Activated T-helper 17 cell treated with anti-CD3 and anti-CD28 coated beads, Interleukin-2, amount 50 U/mL, for 72 hours (primary cell): ENCODE measurements at regions not wholly inside any gene's neighbourhood (a gene's known extent, or its start where the extent isn't known, plus 50 kb on each side); places are given as distances from the start of the nearest gene placed in this dataset.
"Not testable (repeated sequence)": the region's sequence is repeated elsewhere in the genome, so short reads cannot be mapped to it uniquely, and the experiment has no call there.

Source experiments
- ATAC-seq: fragments of 150-1000 bp; cut with Tn5 transposase; replicated peaks from 2 replicates; pipeline ENCODE4 v1.10.0; 2021; ENCODE audit warnings: mild to moderate bottlenecking, moderate library complexity
- H3K27ac Mint-ChIP-seq: one replicate; pipeline ENCODE4 v1.8.0; 2022; ENCODE audit warnings: mixed read lengths
- H3K27me3 Mint-ChIP-seq: one replicate; pipeline ENCODE4 v1.8.0; 2022; ENCODE audit warnings: mixed read lengths
- H3K36me3 Mint-ChIP-seq: one replicate; pipeline ENCODE4 v1.8.0; 2022; ENCODE audit warnings: low read depth, mild to moderate bottlenecking, mixed read lengths
- H3K4me1 Mint-ChIP-seq: one replicate; pipeline ENCODE4 v1.8.0; 2022; ENCODE audit warnings: mixed read lengths
- H3K4me3 Mint-ChIP-seq: one replicate; pipeline ENCODE4 v1.8.0; 2022; ENCODE audit warnings: mild to moderate bottlenecking, mixed read lengths
- H3K9me3 Mint-ChIP-seq: one replicate; pipeline ENCODE4 v1.8.0; 2022; ENCODE audit warnings: mixed read lengths

DNA sequence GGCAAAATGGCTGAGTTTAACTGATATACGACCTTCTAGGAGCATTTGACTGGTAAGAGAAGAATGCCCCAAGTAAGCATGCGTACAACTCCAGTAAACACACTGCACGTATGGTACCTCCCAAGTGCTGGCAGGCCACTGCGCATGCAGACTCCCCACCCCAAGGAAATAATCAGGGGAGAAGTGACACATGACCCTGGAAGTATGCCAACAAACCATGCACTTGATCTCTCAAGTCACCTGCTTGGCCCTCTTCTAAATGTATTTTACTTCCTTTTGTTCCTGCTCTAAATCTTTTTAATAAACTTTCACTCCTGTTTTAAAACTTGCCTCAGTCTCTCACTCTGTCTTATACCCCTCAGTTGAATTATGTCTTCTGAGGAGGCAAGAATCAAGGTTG is 129.8 kb upstream of the COL5A2 start:
- H3K36me3 Mint-ChIP-seq: no peaks in the 10 kb centered on the region
- no peak for ATAC-seq
- H3K27ac Mint-ChIP-seq: no peak overlapping the region
- H3K4me1 Mint-ChIP-seq: peaks cover 19% of the 10 kb centered on the region
- H3K4me3 Mint-ChIP-seq: no peak overlapping the region
- H3K9me3 Mint-ChIP-seq: no peaks in the 10 kb centered on the region
- no peaks in the 10 kb centered on the region for H3K27me3 Mint-ChIP-seq

DNA sequence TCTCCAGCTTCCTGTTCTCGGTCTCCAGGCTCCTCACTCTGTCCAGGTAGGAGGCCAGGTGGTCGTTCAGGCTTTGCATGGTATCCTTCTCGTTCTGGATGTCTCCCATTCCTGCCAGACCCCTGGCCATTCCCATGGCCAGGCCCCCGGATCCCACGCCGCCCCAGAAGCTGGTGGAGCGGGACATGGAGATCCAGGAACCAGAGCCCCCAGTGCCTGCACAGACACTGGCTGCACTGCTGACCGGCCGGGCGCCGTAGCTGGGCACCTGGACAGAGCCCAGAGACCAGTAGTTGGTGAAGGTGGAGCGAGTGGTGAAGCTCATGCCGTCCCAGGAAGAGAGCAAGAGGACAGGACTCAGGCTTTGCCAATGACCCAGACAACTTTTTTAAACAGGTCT is 129.1 kb upstream of the WDR75 start:
- Mint-ChIP-seq H3K27me3 (no peaks in the 10 kb centered on the region), H3K9me3 (no peaks in the 10 kb centered on the region), H3K4me1 (peaks cover 16% of the 10 kb centered on the region), H3K36me3 (no peaks in the 10 kb centered on the region), H3K27ac (peak overlapping the region; percentile 29), H3K4me3 (peak overlapping the region; percentile 11)
- ATAC-seq: no peak

DNA sequence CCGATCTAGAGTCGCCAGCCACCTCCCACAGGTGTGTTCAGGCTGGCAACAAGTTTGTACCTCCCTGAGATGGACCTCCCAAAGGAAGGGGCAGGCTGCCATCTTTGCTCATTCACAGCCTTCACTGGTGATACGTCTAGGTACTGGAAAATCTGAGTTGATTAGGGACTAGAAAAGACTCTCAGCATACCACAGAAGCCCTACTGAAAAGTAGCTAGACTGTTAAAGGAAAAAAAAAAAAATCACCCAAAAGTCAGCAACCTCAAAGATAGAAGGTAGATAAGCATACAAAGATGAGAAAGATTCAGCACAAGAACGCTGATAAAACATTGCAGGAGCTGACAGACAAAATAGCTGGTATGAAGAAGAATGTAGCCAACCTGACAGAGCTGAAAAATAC is 128.6 kb upstream of the WDR75 start:
- Mint-ChIP-seq H3K4me1 (peaks cover 16% of the 10 kb centered on the region), H3K9me3 (no peaks in the 10 kb centered on the region), H3K4me3 (peak overlapping the region; percentile 11), H3K27me3 (no peaks in the 10 kb centered on the region), H3K27ac (peak overlapping the region; percentile 29), H3K36me3 (no peaks in the 10 kb centered on the region)
- peak; percentile 23 for ATAC-seq

DNA sequence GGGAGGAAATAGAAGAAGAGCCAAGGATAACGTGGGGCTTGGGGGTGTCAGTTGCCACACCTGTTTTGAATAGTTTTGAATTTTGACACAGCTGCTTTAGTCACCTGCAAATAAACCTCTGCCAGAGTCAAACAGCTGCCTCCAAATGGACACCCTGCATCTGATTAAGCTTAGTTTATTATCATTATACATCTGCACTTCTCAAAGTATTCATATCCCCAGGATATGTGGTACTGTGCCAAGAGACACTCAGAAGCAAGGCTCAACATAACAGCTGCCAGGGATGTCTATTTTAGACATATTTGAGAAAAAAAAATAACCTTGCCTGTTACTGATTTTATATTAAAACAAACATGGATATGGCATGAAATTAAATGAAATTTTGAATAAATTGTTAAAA is 122.5 kb upstream of the WDR75 start:
- Mint-ChIP-seq H3K4me3 (no peak overlapping the region), H3K9me3 (peaks cover 11% of the 10 kb centered on the region), H3K4me1 (peaks cover 3% of the 10 kb centered on the region), H3K27me3 (no peaks in the 10 kb centered on the region), H3K27ac (no peak overlapping the region), H3K36me3 (no peaks in the 10 kb centered on the region)
- no peak for ATAC-seq

DNA sequence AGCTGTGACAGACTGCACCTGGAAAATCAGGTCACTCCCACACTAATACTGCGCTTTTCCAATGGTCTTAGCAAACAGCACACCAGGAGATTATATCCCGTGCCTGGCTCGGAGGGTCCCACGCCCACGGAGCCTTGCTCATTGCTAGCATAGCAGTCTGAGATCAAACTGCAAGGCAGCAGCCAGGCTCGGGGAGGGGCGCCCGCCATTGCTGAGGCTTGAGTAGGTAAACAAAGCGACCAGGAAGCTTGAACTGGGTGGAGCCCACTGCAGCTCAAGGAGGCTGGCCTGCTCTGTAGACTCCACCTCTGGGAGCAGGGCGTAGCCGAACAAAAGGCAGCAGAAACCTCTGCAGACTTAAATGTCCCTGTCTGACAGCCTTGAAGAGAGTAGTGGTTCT is 121.8 kb upstream of the WDR75 start:
- not testable (repeated sequence) for H3K27me3 Mint-ChIP-seq, ATAC-seq, H3K4me1 Mint-ChIP-seq, H3K36me3 Mint-ChIP-seq, H3K27ac Mint-ChIP-seq, H3K4me3 Mint-ChIP-seq
- peaks cover 11% of the 10 kb centered on the region for H3K9me3 Mint-ChIP-seq

DNA sequence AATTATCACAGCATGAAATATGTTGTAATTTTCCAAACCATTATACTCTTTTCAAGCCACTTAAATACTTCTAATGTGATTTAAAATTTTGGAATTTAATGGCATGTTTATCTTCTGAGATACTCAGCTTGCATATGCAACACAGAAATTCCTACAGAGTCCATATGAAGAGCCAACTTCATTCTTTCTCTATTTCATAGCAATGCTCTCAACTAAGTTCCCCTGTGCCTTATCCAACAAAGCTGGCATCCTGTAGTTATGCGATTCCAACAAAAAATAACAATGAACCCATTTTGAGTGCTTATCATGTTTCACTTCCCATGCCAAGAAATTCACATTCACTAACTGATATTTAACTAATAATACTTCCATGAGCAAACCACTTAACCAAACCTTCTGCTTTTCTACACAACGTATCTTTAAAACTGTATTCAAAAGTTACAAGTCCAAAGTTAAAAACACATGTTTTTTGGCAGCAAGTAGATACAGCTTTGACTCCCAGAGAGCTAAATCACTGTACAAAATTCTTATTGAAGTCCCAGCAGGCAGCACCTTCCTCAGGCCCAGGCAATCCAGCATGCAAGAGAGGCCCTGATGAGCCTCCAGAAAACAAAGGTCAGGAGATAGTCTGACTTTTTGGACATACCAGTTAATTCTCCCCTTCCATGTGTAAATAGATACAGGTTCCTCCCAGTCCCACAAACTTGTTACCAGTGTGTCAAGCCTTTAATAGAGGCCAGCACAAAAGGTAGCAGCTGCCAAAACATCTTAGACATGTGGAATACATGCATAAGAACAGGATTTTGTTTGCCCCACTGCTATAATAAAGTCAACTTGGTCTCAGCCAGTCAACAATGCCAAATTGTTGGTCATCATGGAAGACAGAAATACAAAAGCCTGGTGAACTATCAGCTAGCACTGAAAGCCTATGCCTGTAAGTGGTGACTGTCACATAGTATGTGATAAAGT is 113.1 kb upstream of the WDR75 start:
- ATAC-seq: no peak
- Mint-ChIP-seq H3K27me3 (no peaks in the 10 kb centered on the region), H3K27ac (no peak overlapping the region), H3K9me3 (peaks cover 4% of the 10 kb centered on the region), H3K4me3 (no peak overlapping the region), H3K4me1 (no peaks in the 10 kb centered on the region), H3K36me3 (no peaks in the 10 kb centered on the region)

DNA sequence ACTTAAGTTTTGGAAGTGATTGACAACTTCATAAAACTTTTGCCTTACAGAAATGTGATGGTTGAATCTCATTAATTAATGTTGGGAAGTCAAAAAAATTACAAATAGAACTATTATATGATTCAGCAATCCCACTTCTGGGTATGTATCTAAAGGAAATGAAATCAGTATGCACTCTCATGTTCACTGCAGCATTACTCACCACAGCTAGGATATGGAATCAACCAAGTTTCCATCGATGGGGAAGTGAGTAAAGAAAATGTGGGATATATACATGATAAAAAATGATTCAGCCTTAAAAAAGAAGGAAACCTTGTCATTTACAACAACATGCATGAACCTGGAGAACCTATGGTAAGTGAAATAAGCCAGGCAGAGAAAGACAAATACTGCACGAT is 112.4 kb upstream of the WDR75 start:
- Mint-ChIP-seq H3K36me3 (no peaks in the 10 kb centered on the region), H3K9me3 (peaks cover 4% of the 10 kb centered on the region), H3K27ac (no peak overlapping the region), H3K27me3 (no peaks in the 10 kb centered on the region), H3K4me1 (no peaks in the 10 kb centered on the region), H3K4me3 (no peak overlapping the region)
- ATAC-seq: no peak

DNA sequence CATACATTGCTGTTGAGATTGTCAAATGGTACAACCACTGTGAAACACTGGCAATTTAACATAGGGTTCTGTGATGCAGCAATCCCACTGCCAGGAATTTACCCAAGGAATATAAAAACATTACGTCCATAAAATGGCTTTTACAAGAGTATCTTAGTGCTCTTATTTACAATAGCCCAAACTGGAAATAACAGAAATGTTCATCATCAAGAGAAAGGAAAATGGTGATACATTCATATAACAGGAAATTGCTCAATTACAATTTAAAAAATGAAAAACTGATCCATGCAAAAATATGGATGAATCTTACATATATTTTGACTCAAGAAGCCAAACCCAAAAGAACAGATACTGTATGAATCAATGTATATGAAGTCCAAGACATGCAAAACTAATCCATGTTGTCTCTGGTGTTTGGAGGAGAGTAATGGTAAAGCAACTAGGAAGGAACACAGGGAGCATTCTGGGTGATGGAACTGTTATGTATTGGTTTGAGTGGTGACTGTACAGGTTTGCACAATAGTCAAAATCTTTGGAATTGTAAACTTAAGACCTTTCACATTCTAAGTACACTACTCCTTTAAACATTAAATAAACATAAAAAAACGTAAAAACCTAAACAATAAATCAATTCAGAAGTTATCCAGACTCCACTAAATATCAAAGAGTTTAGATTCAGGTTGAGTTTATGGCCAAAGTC is 104.8 kb upstream of the WDR75 start:
- no peak overlapping the region for H3K27ac Mint-ChIP-seq
- H3K9me3 Mint-ChIP-seq: peaks cover 15% of the 10 kb centered on the region
- ATAC-seq: no peak
- H3K27me3 Mint-ChIP-seq: no peaks in the 10 kb centered on the region
- H3K4me3 Mint-ChIP-seq: no peak overlapping the region
- H3K4me1 Mint-ChIP-seq: no peaks in the 10 kb centered on the region
- H3K36me3 Mint-ChIP-seq: no peaks in the 10 kb centered on the region

DNA sequence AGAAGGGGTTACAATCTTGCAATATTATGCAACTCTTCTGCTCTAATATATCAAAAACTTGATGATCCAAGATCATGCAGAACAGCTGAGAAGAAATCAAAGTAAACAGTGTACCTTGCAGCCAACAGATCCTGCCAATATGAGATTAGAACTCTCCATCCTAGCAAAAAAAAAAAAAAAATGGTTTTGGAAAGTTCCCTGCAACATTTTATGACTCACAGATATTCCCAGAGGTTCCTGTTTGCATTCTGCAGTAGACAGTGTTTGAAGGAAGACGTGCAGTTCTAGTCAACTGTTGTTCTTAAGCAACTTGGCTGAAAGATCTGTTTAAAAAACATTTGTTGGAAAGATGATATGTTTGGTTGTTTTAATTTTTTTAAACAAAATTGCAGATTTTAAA is 103.6 kb upstream of the WDR75 start:
- no peak overlapping the region for H3K4me3 Mint-ChIP-seq
- H3K27me3 Mint-ChIP-seq: no peaks in the 10 kb centered on the region
- H3K9me3 Mint-ChIP-seq: peaks cover 15% of the 10 kb centered on the region
- no peak overlapping the region for H3K27ac Mint-ChIP-seq
- no peaks in the 10 kb centered on the region for H3K4me1 Mint-ChIP-seq
- H3K36me3 Mint-ChIP-seq: no peaks in the 10 kb centered on the region
- no peak for ATAC-seq

DNA sequence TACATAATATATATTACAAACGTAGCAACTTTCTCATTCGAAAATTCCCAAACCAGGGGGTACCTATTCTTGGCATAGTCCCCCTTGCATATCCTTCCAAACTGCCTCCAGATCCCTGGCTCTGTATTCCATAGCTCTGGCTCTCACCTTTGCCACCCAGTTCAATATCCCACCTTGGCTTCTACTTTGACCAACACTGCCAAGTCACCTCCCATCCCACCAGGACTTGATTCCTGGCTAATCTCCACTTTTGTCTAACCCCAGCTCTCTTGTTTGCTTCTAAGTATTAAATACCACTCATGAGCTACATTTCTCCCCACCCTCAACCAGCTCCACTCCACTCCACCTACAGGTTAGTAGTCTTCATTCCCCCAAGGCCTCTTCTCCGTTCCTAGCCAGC is 103.2 kb upstream of the WDR75 start:
- Mint-ChIP-seq H3K36me3 (no peaks in the 10 kb centered on the region), H3K27me3 (no peaks in the 10 kb centered on the region), H3K4me3 (no peak overlapping the region), H3K9me3 (peaks cover 15% of the 10 kb centered on the region), H3K4me1 (no peaks in the 10 kb centered on the region), H3K27ac (no peak overlapping the region)
- no peak for ATAC-seq

DNA sequence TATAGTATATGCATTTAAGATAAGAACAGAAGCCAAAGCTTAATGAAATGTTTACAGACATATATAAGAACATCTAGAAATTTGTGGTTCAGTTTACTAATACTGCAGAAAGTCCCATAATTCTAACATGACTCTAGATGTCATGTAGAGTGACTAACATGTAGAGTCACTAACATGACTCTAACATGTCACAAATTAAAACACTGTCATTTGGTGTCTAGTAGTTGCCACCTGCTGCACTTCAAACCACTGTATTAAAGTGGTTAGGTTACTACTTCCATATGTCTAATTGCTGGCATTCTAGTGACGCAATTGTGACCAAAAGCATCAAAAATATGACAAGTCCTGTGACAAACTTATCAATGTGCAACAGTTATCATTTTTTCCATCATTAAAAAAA is 100.2 kb upstream of the WDR75 start:
- Mint-ChIP-seq H3K27me3 (no peaks in the 10 kb centered on the region), H3K27ac (no peak overlapping the region), H3K4me1 (no peaks in the 10 kb centered on the region), H3K4me3 (no peak overlapping the region), H3K36me3 (no peaks in the 10 kb centered on the region), H3K9me3 (peaks cover 12% of the 10 kb centered on the region)
- ATAC-seq: no peak

DNA sequence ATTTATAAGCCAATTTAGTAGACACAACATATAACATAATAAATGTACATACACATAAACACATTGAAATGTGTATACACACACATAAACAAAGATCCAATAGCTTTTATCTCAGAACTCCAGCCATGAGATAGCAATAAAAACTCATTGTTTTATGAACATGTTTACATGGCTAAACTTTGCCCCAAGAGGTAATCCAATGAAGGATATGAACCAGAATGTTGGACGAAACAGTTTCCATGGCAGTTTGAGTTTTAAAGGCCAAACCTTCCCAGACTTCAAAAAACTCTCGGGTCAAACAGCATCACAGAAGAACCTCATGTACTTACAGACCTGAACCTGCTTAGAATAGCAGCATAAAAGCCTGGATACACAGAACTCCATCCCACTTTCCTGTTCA is 97.2 kb upstream of the WDR75 start:
- H3K27ac Mint-ChIP-seq: no peak overlapping the region
- no peak overlapping the region for H3K4me3 Mint-ChIP-seq
- peaks cover 3% of the 10 kb centered on the region for H3K9me3 Mint-ChIP-seq
- no peaks in the 10 kb centered on the region for H3K27me3 Mint-ChIP-seq
- no peaks in the 10 kb centered on the region for H3K4me1 Mint-ChIP-seq
- ATAC-seq: no peak
- H3K36me3 Mint-ChIP-seq: no peaks in the 10 kb centered on the region

DNA sequence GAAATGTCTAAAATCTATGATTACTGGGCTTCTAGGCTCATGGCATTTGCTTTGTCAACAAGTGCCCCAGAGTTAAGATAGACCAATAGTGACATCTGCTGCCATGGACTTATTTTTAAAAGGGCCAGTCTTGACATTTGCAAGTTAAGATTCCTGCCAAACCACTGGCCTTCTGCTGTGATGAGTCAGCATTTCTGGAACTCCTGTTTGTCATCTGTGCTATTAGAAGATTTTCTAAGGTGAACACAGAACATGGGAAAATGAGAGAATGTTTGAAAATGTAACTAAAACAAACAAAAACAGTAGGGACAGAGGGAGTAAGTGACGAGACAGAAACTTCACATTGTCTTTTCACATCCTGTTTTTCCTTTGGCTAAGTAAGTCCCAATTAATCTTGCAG is 93.7 kb upstream of the WDR75 start:
- Mint-ChIP-seq H3K27me3 (no peaks in the 10 kb centered on the region), H3K4me1 (no peaks in the 10 kb centered on the region)
- peak; percentile 48 for ATAC-seq

DNA sequence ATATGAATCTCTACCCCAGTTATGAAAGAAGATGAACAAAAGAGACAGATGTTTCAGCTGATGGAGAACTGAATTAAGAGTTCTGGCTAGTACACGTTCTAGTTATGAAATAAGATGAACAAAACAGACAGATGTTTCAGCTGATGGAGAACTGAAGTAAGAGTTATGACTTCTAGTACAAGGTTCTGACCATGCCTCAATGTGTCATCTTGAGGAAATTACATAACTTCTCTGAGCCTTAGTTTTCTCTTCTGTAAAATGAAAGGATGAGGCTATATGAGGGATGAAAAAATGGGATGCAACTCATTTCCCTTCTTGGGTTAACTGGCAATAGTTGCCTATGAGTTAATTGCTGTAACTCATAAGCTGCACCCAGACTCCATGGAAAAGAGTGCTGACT is 92.9 kb upstream of the WDR75 start:
- H3K36me3 Mint-ChIP-seq: no peaks in the 10 kb centered on the region
- no peak for ATAC-seq
- no peaks in the 10 kb centered on the region for H3K4me1 Mint-ChIP-seq
- H3K9me3 Mint-ChIP-seq: no peaks in the 10 kb centered on the region
- H3K4me3 Mint-ChIP-seq: no peak overlapping the region
- no peaks in the 10 kb centered on the region for H3K27me3 Mint-ChIP-seq
- H3K27ac Mint-ChIP-seq: no peak overlapping the region

More for the DNA sequence above, 93.7 kb upstream of the WDR75 start:
- no peak overlapping the region for H3K27ac Mint-ChIP-seq
- H3K36me3 Mint-ChIP-seq: no peaks in the 10 kb centered on the region
- H3K9me3 Mint-ChIP-seq: no peaks in the 10 kb centered on the region
- H3K4me3 Mint-ChIP-seq: no peak overlapping the region

DNA sequence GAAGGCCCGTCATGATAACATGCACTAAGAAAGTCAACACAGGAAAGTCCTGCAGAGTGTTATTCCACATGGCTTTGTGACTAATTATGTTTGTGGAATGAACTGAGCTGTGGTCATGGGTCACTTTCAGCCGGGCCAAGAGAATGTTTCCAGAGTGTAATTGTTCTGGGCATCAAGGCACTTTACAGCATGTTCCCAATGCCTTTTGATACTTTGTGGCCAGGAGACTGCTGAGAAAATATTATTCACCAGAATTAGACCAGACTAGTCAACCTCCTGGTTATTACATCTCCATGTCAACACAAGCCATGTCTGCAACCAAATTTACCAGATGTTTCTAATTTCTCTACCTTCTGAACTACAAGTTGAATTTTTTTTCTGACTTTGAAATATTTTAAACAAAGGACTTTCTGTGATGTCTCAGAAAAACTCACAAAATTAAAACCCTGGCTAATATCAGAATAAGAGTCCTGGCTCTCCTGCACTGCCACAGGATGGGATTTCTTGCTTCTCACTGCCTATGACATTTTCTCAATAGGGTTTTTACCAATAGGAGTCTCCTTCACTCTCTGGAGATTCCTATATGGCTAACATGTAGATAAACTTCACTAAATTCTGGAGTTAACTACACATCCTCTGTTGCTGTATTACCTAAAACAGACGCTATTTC is 90.6 kb upstream of the WDR75 start:
- no peak overlapping the region for H3K27ac Mint-ChIP-seq
- no peaks in the 10 kb centered on the region for H3K36me3 Mint-ChIP-seq
- H3K9me3 Mint-ChIP-seq: no peaks in the 10 kb centered on the region
- no peak for ATAC-seq
- no peak overlapping the region for H3K4me3 Mint-ChIP-seq
- H3K4me1 Mint-ChIP-seq: no peaks in the 10 kb centered on the region
- no peaks in the 10 kb centered on the region for H3K27me3 Mint-ChIP-seq
